ENCODE measurements at regions not wholly inside any gene's neighbourhood (a gene's known extent, or its start where the extent isn't known, plus 50 kb on each side); places are given as distances from the start of the nearest gene placed in this dataset.

- TF ChIP-seq CTCF (IDR thresholded peaks at IDR 0.05; ENCODE audit: extremely low read depth, insufficient read depth, missing control alignments), result no peak
- in situ Hi-C loops (cut with MboI; ENCODE audit: low pct_unique_long_range_greater_than_20kb, low sequenced_read_pairs, unreplicated experiment), result no loop called here
- DNase-seq (ENCODE audit: low spot score), result no peak
These were observed 438.0 kb upstream of the PMFBP1 start for GRCh38 chr16:72609933-72610332.

DNA sequence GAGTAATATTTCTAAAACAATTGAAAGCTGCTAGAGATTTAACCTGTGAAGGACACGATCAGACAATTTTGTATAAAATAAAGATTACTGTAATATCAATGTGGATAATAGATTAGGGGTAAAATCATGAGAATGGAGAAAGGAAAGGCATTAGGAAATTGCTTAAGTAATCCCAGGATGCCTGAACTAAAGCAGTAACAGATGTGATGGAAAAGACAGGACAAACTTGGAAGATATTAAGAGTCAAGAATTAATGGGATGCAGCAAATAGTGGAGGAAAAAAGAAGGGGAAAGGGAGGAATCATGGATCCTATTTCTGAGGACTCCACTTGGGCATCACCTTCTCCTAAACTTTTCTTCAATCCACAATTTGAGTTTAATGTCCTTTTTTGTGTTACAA is 437.1 kb upstream of the PMFBP1 start:
- no peak for TF ChIP-seq CTCF (IDR thresholded peaks at IDR 0.05; ENCODE audit: extremely low read depth, insufficient read depth, missing control alignments)
- in situ Hi-C loops (cut with MboI; ENCODE audit: low pct_unique_long_range_greater_than_20kb, low sequenced_read_pairs, unreplicated experiment), result no loop called here
- DNase-seq (ENCODE audit: low spot score), result no peak

GRCh38 chr16:72604375-72604774 is 432.4 kb upstream of the PMFBP1 start:
- DNase-seq (ENCODE audit: low spot score), result no peak
- in situ Hi-C loops (cut with MboI; ENCODE audit: low pct_unique_long_range_greater_than_20kb, low sequenced_read_pairs, unreplicated experiment), result no loop called here
- no peak for TF ChIP-seq CTCF (IDR thresholded peaks at IDR 0.05; ENCODE audit: extremely low read depth, insufficient read depth, missing control alignments)

DNA sequence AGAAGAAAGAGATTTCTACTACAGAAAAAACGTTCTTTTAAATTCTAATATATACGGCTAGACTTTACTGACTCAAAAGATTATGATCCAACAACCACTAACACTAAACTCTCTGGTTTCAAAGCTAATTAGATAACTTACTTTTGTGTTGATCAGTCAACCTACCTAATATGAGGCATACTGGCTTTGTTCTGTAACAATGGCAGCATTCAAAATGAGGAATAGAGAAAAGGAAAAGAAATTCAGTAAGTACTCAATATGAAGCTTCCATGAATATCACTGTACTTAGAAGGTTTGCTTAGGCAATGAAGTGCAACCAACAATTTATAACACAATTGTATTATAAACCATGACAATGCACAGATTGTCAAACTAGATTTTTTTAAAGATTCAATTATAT is 430.5 kb upstream of the PMFBP1 start:
- TF ChIP-seq CTCF (IDR thresholded peaks at IDR 0.05; ENCODE audit: extremely low read depth, insufficient read depth, missing control alignments), result no peak
- in situ Hi-C loops (cut with MboI; ENCODE audit: low pct_unique_long_range_greater_than_20kb, low sequenced_read_pairs, unreplicated experiment), result no loop called here
- no peak for DNase-seq (ENCODE audit: low spot score)

- no peak for DNase-seq (ENCODE audit: low spot score)
- TF ChIP-seq CTCF (IDR thresholded peaks at IDR 0.05; ENCODE audit: extremely low read depth, insufficient read depth, missing control alignments), result no peak
- in situ Hi-C loops (cut with MboI; ENCODE audit: low pct_unique_long_range_greater_than_20kb, low sequenced_read_pairs, unreplicated experiment), result no loop called here
These were observed 426.7 kb upstream of the PMFBP1 start for GRCh38 chr16:72598696-72599095.

DNA sequence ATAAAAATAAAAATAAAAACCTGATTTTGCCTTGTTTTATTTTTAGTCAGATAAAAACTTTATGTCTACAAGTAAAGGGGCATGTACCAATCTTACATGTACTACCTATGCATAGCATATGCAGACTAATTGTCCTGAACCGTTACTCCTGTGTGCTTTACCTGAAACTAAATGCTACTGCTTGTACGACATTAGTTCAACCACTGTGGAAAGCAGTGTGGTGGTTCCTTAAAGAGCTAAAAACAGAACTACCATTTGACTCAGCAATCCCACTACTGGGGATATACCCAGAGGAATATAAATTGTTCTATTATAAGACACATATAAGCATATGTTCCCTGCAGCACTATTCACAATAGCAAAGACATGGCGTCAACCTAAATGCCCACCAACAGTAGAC is 426.0 kb upstream of the PMFBP1 start:
- TF ChIP-seq CTCF (IDR thresholded peaks at IDR 0.05; ENCODE audit: extremely low read depth, insufficient read depth, missing control alignments), result no peak
- in situ Hi-C loops (cut with MboI; ENCODE audit: low pct_unique_long_range_greater_than_20kb, low sequenced_read_pairs, unreplicated experiment), result no loop called here
- DNase-seq (ENCODE audit: low spot score), result no peak

- TF ChIP-seq CTCF (IDR thresholded peaks at IDR 0.05; ENCODE audit: extremely low read depth, insufficient read depth, missing control alignments), result no peak
- no peak for DNase-seq (ENCODE audit: low spot score)
- in situ Hi-C loops (cut with MboI; ENCODE audit: low pct_unique_long_range_greater_than_20kb, low sequenced_read_pairs, unreplicated experiment), result no loop called here
These were observed 424.4 kb upstream of the PMFBP1 start for GRCh38 chr16:72596373-72596772.

All from GM13977 (cell line).